22Rv1 (cell line): ENCODE measurements at regions not wholly inside any gene's neighbourhood (a gene's known extent, or its start where the extent isn't known, plus 50 kb on each side); places are given as distances from the start of the nearest gene placed in this dataset.
"Not testable (repeated sequence)": the region's sequence is repeated elsewhere in the genome, so short reads cannot be mapped to it uniquely, and the experiment has no call there.

Source experiments
- H3K27ac ChIP-seq: fragments of 450-650 bp; 2 replicates; pipeline ENCODE4 v1.5.1; 2017
- CTCF ChIP-seq: fragments of 450-650 bp; IDR thresholded peaks from 2 replicates; pipeline ENCODE4 v1.5.1; 2017; ENCODE audit warnings: mild to moderate bottlenecking
- ZFX ChIP-seq: fragments of 450-650 bp; IDR thresholded peaks from 2 replicates; pipeline ENCODE4 v1.6.1; 2017; ENCODE audit warnings: antibody characterized with exemption, borderline replicate concordance

DNA sequence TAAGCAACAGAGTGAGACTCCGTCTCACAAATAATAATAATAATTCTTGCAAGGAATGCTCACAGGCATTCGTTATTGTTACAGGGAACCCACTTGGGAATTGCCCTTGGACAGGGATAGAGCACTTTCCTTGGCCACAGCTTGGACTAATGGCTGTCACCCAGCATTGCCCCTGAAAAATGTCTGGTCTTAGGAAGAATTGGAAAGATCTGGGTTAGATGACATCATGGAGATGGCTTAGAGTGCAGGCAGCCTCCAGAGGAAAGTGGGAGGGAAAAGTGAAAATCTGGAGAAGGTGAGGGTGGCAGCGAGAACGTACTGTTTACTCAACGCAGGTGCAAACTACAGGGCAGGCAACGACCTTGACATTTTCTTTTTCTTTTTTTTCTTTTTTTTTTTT lies 59.3 kb upstream of the MRTFB start:
- no peak for TF ChIP-seq CTCF
- no peak for TF ChIP-seq ZFX
- H3K27ac ChIP-seq: no peak overlapping the region

DNA sequence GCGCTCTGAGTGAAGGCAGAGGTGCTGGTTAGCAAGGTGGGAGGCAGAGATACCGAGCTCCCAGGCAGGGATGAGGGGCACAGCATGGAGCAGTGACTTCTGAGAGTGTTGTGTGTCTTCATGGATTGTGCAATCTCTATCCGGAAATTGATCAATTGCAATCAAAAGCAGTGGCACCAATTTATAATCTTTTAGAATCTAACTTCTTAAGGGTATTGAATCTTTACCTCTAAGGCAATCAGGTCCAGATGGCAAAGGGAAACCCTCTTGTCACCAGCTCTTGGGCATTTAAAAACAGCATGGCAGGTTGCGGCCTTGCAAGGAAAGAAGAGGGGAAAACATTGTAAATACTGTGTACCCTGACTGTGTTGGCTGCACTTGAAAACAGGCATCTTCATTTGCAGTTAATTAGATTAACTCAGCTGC lies 58.0 kb upstream of the MRTFB start:
- no peak for TF ChIP-seq CTCF
- TF ChIP-seq ZFX: no peak
- no peak overlapping the region for H3K27ac ChIP-seq

- H3K27ac ChIP-seq: no peak overlapping the region
- no peak for TF ChIP-seq ZFX
Measured at GRCh38 chr16:14013571-14014283, 57.4 kb upstream of the MRTFB start.

DNA sequence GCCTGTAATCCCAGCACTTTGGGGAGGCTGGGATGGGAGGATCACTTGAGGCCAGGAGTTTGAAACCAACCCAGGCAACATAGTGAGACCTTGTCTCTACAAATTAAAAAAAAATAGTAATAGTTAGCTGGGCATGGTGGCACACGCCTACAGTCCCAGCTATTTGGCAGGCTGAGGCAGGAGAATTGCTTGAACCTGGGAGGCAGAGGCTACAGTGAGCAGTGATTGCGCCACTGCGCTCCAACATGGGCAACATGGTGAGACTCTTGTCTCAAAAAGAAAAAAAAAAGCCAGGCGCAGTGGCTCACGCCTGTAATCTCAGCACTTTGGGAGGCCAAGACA lies 56.9 kb upstream of the MRTFB start:
- TF ChIP-seq ZFX (no peak), CTCF (no peak)
- no peak overlapping the region for H3K27ac ChIP-seq

GRCh38 chr16:14015033-14015432 lies 56.1 kb upstream of the MRTFB start:
- TF ChIP-seq ZFX (no peak), CTCF (no peak)
- no peak overlapping the region for H3K27ac ChIP-seq

DNA sequence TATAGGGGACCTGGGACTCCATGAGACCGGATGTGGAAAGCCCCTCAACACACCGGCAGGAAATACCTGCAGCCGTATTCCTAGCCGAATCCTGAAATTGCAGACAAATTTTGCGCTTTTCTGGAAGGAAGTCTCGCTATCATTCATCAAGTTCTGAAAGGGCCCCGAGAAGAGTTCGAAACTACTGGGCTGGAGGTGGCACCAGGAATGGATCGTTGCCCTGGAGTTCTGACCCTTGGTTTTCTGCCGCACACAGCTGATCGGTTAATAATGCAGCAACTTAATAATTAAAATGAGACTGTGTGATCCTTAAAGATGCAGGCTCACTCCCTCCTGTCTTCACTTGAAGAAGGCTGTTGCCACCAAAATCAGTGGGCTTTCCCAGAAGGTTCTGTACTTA lies 55.7 kb upstream of the MRTFB start:
- no peak overlapping the region for H3K27ac ChIP-seq
- TF ChIP-seq ZFX: no peak
- TF ChIP-seq CTCF: no peak

DNA sequence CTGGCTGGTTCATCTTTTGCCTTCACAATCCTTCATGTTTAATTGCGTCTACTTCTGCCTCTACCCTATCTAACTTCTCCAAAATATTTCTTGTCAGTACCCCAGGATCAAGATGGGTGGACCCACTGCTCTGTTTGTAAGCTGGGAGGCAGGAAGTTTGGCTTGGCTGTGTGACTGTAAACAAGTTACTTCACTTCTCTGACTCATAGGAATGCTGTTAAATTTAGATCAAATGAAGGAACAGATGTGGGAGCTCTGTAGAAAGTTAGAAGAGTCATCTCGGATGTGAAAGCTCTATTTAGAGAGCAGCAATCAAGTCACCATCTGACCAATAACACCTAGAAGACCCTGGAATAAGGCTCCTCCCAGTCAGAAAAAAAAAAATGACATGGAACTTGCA lies 55.2 kb upstream of the MRTFB start:
- no peak overlapping the region for H3K27ac ChIP-seq
- TF ChIP-seq CTCF: no peak
- TF ChIP-seq ZFX: no peak

- not testable (repeated sequence) for H3K27ac ChIP-seq
Measured at GRCh38 chr16:14016362-14016761, 54.8 kb upstream of the MRTFB start.
